ENCODE measurements at regions not wholly inside any gene's neighbourhood (a gene's known extent, or its start where the extent isn't known, plus 50 kb on each side); places are given as distances from the start of the nearest gene placed in this dataset.

DNA sequence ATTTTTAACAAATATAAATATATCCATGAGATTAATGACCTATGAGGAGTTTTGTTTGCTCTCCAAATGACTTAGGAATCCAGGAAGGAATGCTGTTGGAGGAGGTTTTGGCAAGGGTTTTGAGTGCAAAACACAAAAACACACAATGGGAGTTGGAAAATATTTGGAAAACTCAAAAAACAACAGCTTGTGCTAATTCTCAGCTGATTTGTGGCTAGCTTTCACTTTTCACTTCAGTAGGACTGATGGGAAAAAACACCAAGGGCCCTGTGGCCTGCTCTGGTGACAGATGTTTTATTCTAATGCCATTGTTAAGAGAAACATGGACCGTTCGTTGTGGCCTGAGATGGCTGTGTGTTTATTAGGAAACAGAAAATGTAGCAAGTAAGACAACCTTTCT, 113.9 kb downstream of the ALDH8A1 start:
- TF ChIP-seq POLR2A (IDR thresholded peaks at IDR 0.05), result no peak
- no peak for TF ChIP-seq CTCF (IDR thresholded peaks at IDR 0.05)
